ENCODE measurements at regions not wholly inside any gene's neighbourhood (a gene's known extent, or its start where the extent isn't known, plus 50 kb on each side); places are given as distances from the start of the nearest gene placed in this dataset.

DNA sequence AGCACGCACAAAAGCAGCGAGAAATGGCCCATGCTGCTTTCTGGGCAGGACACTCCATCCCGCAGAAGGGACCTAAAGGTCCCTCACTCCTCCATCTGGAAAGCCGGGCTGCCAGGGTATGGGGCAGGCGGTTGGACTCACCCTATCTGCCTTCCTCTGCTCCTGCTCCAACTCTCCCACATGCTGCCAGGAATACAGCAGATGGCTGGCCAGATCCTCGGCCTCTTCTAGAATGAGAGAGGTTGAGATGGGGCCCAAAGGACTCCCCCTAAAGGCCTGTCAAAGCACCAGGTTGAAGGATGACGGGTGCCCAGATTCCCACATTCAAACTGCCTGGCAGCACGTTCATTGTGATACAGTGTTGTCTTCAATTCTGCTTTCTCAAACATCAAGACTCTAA lies 85.1 kb upstream of the C2CD4B start:
- TF ChIP-seq, protein P1, sequence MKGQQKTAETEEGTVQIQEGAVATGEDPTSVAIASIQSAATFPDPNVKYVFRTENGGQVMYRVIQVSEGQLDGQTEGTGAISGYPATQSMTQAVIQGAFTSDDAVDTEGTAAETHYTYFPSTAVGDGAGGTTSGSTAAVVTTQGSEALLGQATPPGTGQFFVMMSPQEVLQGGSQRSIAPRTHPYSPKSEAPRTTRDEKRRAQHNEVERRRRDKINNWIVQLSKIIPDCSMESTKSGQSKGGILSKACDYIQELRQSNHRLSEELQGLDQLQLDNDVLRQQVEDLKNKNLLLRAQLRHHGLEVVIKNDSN (IDR thresholded peaks at IDR 0.05), result no peak
- TF ChIP-seq TCF12 (IDR thresholded peaks at IDR 0.05; ENCODE audit: low read depth), result no peak
- TF ChIP-seq TEAD4 (IDR thresholded peaks at IDR 0.05), result no peak
- no peak for TF ChIP-seq EGR1 (IDR thresholded peaks at IDR 0.05)
- no peak for TF ChIP-seq TAF1 (IDR thresholded peaks at IDR 0.05; ENCODE audit: low read depth)
- no peak for TF ChIP-seq YY1 (IDR thresholded peaks at IDR 0.05; ENCODE audit: low read depth)

DNA sequence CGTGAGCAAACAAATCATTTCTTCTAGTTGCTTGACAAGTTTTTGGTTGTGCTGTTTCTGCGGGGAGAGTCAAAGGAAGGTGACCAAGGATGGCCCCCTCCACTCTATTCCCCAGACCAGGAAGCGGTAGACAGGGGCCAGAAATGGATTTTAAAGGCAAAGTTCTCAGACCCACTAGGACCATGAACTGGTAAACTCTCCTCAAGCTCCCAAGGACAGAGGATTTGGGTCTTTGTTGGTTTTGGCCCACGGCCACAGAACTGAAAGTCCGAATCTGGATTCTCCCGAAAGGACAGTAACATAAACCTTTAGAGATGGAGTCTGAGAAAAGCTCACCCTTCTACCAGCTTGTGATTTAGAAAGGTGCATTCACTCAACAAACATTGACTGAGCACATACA lies 85.9 kb upstream of the C2CD4B start:
- TF ChIP-seq RAD21 (IDR thresholded peaks at IDR 0.05; ENCODE audit: low read depth), result no peak

DNA sequence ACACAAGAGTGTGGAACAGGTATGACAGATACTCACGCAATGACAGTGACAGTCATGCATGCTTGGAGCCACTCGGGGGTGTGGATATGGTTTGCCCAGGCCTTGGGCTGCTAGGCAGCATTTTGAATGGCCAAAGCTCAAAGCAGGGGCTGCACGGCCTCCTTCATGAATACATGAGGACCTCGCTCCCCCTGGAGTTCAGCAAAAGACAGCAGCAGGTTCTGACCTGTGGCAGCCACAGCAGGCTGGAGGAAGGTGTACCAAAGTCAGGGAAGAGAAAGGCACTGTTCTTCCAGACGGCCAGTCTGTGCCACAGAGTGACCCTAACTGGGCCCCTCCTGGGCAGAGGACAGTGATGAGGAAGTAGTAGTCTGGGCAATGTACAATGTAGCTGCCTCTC lies 88.2 kb upstream of the C2CD4B start:
- no peak for TF ChIP-seq TAF1 (IDR thresholded peaks at IDR 0.05; ENCODE audit: low read depth)
- no peak for TF ChIP-seq TCF12 (IDR thresholded peaks at IDR 0.05; ENCODE audit: low read depth)
- TF ChIP-seq, protein P2, sequence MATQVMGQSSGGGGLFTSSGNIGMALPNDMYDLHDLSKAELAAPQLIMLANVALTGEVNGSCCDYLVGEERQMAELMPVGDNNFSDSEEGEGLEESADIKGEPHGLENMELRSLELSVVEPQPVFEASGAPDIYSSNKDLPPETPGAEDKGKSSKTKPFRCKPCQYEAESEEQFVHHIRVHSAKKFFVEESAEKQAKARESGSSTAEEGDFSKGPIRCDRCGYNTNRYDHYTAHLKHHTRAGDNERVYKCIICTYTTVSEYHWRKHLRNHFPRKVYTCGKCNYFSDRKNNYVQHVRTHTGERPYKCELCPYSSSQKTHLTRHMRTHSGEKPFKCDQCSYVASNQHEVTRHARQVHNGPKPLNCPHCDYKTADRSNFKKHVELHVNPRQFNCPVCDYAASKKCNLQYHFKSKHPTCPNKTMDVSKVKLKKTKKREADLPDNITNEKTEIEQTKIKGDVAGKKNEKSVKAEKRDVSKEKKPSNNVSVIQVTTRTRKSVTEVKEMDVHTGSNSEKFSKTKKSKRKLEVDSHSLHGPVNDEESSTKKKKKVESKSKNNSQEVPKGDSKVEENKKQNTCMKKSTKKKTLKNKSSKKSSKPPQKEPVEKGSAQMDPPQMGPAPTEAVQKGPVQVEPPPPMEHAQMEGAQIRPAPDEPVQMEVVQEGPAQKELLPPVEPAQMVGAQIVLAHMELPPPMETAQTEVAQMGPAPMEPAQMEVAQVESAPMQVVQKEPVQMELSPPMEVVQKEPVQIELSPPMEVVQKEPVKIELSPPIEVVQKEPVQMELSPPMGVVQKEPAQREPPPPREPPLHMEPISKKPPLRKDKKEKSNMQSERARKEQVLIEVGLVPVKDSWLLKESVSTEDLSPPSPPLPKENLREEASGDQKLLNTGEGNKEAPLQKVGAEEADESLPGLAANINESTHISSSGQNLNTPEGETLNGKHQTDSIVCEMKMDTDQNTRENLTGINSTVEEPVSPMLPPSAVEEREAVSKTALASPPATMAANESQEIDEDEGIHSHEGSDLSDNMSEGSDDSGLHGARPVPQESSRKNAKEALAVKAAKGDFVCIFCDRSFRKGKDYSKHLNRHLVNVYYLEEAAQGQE (IDR thresholded peaks at IDR 0.05; ENCODE audit: low read depth), result no peak
- no peak for TF ChIP-seq ZBTB7A (IDR thresholded peaks at IDR 0.05; ENCODE audit: low read depth)
- no peak for TF ChIP-seq NFIC (IDR thresholded peaks at IDR 0.05)
- TF ChIP-seq EGR1 (IDR thresholded peaks at IDR 0.05), result no peak
- no peak for TF ChIP-seq RAD21 (IDR thresholded peaks at IDR 0.05; ENCODE audit: low read depth)
- no peak for TF ChIP-seq FOXM1 (IDR thresholded peaks at IDR 0.05; ENCODE audit: borderline replicate concordance, low read depth)
- TF ChIP-seq YY1 (IDR thresholded peaks at IDR 0.05; ENCODE audit: low read depth), result no peak
- TF ChIP-seq, protein P1 (IDR thresholded peaks at IDR 0.05), result no peak
- TF ChIP-seq, protein P3, sequence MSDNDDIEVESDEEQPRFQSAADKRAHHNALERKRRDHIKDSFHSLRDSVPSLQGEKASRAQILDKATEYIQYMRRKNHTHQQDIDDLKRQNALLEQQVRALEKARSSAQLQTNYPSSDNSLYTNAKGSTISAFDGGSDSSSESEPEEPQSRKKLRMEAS (IDR thresholded peaks at IDR 0.05), result no peak

DNA sequence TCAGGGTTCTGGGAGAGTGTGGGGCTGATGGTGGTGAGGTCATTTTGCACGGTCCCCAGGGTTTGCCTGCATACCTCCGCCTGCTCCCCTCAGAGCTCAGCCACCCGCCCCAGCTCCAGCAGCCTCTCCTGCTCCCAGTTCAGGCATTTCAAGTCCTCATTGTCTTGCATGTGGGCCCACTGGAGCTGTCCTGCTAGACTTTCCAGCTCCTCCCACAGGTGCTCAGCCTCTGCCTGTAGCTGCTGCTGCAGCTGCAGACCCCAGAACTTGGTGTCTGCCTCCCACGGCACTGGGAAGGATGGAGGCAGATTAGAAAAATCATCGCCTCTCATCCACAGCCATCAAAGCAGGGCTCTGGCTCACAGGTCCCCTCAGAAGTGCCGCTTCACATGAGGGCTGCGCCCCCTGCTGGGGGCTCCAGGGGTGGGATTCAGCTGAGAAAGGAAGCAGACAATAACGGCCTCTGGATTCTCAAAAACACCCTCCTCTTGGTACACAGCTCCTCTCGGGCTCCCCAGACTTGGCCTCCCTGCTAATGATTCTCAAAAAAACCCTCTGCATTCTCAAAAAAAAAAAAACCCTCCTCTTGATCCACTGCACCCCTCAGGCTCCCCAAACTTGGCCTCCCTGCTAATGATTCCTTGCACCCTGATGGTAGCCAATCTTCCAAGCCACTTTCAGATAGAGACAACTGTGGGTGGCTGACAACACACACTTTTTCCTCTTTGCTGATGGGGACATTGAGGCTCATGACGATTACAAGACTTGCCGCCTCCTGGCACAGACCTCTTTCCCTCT lies 89.3 kb upstream of the C2CD4B start:
- TF ChIP-seq EP300 (IDR thresholded peaks at IDR 0.05; ENCODE audit: borderline replicate concordance), result no peak
- TF ChIP-seq RAD21 (IDR thresholded peaks at IDR 0.05; ENCODE audit: low read depth), result peak; percentile 68

DNA sequence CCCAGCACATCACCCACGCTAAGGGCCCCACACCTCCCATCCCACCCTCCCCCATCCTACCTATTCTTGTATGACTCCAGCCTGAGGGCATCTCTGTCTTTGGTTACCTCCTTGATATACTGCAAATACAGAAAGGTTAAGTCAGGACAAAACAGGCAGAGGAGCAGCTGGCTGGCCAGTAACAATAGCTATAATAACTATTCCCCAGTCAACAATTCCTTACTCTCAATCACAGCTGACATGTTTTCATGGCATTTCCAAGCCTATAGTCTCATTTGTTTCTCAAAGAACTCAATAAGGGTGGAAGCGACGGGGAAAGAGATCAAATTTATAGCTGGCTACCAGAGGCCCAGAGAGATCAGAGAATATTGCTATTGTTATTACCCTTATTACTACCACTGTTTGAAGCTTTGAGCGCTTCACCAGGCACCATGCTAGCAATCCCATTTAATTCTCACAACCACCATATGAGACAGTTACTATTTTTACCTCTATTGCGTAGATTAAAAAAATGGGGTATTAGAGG lies 93.0 kb upstream of the C2CD4B start:
- TF ChIP-seq TCF12 (IDR thresholded peaks at IDR 0.05; ENCODE audit: low read depth), result no peak
- no peak for TF ChIP-seq TEAD4 (IDR thresholded peaks at IDR 0.05)
- no peak for TF ChIP-seq CEBPB (IDR thresholded peaks at IDR 0.05)
- TF ChIP-seq CREB1 (IDR thresholded peaks at IDR 0.05; ENCODE audit: low read depth), result no peak
- TF ChIP-seq NFIC (IDR thresholded peaks at IDR 0.05), result no peak
- no peak for TF ChIP-seq RAD21 (IDR thresholded peaks at IDR 0.05; ENCODE audit: low read depth)
- no peak for TF ChIP-seq ZBTB7A (IDR thresholded peaks at IDR 0.05; ENCODE audit: low read depth)
- TF ChIP-seq FOXM1 (IDR thresholded peaks at IDR 0.05; ENCODE audit: borderline replicate concordance, low read depth), result no peak
- TF ChIP-seq, protein P2 (IDR thresholded peaks at IDR 0.05; ENCODE audit: low read depth), result no peak
- TF ChIP-seq, protein P3 (IDR thresholded peaks at IDR 0.05), result no peak
- no peak for TF ChIP-seq TAF1 (IDR thresholded peaks at IDR 0.05; ENCODE audit: low read depth)
- no peak for TF ChIP-seq EGR1 (IDR thresholded peaks at IDR 0.05)

DNA sequence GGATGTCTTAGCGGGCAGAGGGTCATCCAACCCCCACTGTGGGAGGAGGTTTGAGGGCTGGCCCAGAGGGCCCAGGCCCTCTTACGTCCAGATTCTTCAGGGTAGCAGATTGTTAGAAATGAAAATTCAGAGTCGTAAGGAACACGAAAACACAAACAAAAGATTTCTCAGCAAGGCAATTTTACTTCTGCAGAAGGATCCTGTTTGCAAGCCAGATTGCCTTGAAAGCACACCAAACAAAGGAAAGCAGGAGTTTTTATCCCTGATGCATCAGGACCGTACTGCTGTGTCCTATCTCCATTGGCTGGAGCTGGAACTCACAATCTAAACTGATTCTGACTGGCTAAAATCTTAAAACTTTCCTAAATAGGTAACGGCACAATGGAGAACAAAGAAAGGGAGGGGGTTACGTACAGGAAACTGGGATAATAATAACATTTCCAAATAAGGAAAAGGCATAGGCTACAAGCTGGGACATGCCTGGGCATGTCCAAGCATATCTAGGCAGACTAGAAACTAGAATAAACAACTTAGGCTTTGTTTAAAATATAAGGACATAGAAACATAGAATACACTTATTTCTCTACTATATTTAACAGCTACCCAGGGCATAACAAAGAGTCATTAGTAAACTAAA lies 97.3 kb upstream of the C2CD4B start:
- TF ChIP-seq TCF12 (IDR thresholded peaks at IDR 0.05; ENCODE audit: low read depth), result no peak
- TF ChIP-seq RAD21 (IDR thresholded peaks at IDR 0.05; ENCODE audit: low read depth), result no peak
- no peak for TF ChIP-seq YY1 (IDR thresholded peaks at IDR 0.05; ENCODE audit: low read depth)
- no peak for TF ChIP-seq FOXM1 (IDR thresholded peaks at IDR 0.05; ENCODE audit: borderline replicate concordance, low read depth)
